Prostate gland (tissue), 2 donors: ENCODE measurements at regions not wholly inside any gene's neighbourhood (a gene's known extent, or its start where the extent isn't known, plus 50 kb on each side); places are given as distances from the start of the nearest gene placed in this dataset.

Experiments
- CTCF ChIP-seq, 4 experiments: fragments of 200-600 bp in 2 of 4; fragments of 450-650 bp in 2 of 4; sonication (generic) in 2 of 4; IDR thresholded peaks; 1 replicate in 3 of 4; 2 replicates in 1 of 4; pipeline ENCODE4 v1.5.1; 2016 to 2019; ENCODE audit warnings: antibody characterized with exemption in 4 of 4, mild to moderate bottlenecking in 2 of 4, moderate library complexity in 2 of 4
- POLR2A ChIP-seq: fragments of 450-650 bp; IDR thresholded peaks from one replicate; pipeline ENCODE4 v1.6.1; 2016; ENCODE audit warnings: antibody characterized with exemption, mild to moderate bottlenecking

DNA sequence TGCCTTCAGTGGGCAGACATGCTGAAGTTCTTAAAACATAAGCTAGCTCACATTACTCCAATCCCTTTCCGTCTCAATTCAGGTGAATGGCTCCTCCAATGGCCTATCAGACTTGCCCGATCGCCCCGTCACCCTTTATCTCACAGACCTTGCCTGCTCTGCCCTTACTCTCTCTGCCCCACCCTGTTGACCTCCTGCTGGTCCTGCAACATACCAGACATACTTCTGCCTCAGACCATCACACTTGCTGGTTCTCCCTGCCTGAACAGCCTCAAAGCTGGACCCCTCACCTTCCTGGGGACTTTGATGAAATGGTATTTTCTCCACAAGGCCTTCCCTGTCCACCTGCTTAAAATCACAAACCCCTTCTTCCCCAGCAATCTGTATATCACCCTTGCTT, 340.1 kb upstream of the NR3C2 start:
- TF ChIP-seq POLR2A (no peak), CTCF (IDR thresholded peaks at IDR 0.05) (no peak)
